ENCODE measurements at regions not wholly inside any gene's neighbourhood (a gene's known extent, or its start where the extent isn't known, plus 50 kb on each side); places are given as distances from the start of the nearest gene placed in this dataset.

DNA sequence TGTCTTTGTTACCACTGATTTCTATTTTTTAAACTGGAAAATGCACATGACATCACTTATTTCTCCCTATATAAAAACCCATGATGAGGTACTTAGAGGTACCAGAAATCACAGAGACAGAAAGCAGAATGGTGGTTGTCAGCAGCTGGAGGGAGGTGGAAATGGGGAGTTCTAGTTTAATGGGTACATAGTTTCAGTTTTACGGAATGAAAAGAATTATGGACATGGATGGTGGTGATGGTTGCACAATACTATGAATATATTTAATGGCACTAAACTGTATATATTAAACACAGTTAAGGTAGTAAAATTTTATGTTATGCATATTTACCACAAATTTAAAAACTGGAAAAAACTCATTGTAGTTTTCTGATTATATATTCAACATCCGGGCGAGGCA, 50.5 kb upstream of the CPEB4 start:
- H3K4me3 ChIP-seq, result no peak overlapping the region

More for the DNA sequence above, 50.5 kb upstream of the CPEB4 start:
- H3K27ac ChIP-seq, result no peak overlapping the region
